NOMO-1 treated with dmso at 0.1 percent for 144 hours (cell line): ENCODE measurements at regions not wholly inside any gene's neighbourhood (a gene's known extent, or its start where the extent isn't known, plus 50 kb on each side); places are given as distances from the start of the nearest gene placed in this dataset.
"Not testable (repeated sequence)": the region's sequence is repeated elsewhere in the genome, so short reads cannot be mapped to it uniquely, and the experiment has no call there.

Source experiments
- DNase-seq: peaks from one replicate; lab custom pipeline; 2025; ENCODE audit not compliant: unreplicated experiment; lab: John Stamatoyannopoulos, UW

GRCh38 chr2:52343706-52344266 is 1311.9 kb upstream of the NRXN1 start:
- DNase-seq, result no peak

DNA sequence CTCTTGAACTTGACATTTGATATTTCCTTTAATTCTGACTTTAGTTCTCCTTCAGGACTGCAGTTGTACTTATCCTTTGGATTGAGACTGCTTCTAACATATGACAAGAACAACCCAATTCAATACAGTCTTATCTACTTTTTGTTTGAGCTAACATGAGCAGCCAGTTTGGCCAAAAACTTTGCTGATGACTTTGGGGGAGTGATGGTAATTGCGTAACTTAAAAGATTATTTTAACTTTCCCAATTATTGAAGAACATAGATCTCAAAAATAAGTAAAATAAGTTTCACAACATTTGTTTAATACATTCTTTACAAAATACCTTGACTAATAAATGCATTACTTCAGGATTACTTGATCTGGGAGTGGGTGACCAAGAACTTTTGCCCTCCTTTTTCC is 1311.1 kb upstream of the NRXN1 start:
- DNase-seq, result no peak

DNA sequence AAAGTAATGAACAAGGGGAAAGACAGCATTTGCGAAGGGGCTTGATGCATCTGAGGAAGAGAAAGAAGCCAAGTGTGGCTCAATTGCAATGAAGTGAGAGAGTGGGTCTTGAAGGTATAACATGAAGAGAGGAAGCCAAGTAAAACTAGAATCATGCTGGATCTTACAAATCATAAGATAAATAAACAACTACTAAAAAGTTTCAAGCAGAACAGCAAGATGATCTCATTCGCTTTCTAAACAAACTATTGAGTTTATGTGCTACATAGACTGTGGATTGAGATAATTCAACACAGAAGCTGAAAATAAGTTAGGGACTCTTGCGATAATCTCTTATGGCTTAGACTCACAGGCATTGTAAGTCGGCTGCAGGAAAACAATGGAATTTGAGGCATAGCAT is 1310.5 kb upstream of the NRXN1 start:
- DNase-seq, result no peak

DNA sequence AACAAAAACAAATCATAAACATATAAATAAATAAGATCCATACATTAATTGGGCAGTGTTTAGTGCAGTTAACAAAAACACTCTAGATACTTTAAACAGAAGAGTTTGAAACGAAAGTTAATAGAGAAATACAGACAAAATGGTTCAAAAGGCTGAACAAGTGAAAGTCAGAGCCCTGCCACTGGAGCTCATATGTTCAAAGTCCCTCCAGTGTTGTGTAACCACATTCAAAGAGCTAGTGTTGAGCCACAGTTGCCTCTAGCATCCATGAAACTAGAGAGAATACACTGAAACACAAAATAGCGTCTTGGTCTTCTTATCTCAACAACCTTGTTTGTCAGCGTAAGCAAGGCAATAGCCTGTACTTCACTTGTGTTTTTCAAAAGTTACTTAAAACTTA is 1309.8 kb upstream of the NRXN1 start:
- DNase-seq, result no peak

DNA sequence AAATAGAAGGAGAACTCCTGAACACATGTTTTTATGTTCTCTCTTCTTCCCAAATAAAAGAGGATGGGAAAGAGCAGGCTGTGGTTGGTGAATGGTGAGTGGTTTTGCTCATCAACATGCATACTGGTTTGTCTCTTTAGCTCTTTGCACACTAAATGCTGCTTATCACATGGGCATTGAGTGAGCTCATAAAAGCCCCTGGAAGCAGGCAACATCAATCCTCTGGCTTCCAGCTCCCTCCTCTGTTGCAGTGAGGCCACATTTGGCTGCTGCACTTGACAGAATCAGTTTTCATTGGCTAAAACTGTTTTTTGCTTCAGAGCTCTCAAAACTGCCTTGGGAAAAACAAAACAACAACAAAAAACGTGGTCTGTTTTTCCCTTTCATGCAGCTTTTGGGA is 1308.2 kb upstream of the NRXN1 start:
- DNase-seq, result no peak

DNA sequence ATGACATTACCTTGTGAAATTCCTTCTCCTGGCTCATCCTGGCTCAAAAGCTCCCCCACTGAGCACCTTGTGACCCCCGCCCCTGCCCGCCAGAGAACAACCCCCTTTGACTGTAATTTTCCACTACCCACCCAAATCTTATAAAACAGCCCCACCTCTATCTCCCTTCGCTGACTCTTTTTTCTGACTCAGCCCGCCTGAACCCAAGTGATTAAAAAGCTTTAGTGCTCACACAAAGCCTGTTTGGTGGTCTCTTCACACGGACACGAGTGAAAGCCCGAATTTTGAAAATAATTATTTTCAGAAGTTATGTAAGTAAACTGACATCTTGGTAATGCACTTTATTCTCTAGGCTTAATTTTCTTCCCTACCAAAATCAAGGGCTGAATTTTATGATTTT is 1305.9 kb upstream of the NRXN1 start:
- not testable (repeated sequence) for DNase-seq

DNA sequence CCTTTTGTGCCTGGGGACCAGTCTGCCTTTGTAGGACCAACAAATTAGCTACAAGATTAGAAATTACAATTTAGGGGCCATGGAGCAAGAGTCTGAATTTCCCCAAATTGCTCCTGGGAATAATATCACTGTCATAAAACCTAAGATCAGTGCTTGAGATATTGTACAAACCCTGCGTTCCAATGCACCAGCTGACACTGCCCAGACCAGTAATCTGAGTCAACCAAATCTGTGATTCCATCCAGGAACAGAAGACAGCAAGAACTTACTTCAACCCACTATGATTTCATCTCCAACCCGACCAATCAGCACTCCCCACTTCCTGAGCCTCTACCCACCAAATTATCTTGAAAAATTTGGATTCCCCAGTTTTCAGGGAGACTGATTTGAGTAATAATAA is 1305.0 kb upstream of the NRXN1 start:
- DNase-seq, result no peak

DNA sequence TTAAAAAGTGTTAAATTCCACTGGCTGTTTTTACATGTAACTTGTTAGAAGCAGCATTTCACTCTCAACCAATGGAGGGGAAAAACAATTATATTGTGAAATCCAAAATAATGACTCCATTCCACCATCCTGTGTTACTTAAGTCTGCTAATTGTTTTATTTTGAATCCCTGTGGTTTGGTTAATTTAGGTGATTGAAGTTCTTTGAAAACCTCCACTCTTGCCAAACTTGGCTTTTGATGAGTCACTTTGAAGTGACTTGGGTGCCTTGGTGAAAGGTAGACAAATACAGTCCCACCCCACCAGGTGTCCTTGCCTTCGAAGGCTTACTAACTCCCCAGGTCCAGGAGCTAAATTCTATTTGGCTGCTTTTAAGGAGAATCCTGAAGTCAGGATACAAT is 1303.8 kb upstream of the NRXN1 start:
- no peak for DNase-seq

GRCh38 chr2:52334185-52334584 is 1302.3 kb upstream of the NRXN1 start:
- no peak for DNase-seq

- DNase-seq, result no peak
Observed at GRCh38 chr2:52327641-52328040, 1295.7 kb upstream of the NRXN1 start.

DNA sequence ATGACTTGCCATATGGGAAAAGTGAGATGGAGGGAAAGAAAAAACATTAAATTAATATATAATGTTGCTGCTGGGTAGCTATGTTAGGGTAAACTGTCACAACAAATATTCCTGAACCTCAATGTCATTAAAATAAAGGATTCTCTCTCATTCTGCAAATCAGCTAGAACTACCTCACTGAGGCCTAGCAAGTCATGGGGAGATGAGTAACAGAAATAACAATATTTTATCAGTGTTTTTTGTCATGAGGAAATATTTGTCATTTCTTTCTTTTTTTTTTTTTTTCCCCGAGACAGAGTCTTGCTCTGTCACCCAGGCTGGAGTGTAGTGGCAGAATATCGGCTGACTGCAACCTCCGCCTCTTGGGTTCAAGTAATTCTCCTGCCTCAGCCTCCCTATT is 1282.3 kb upstream of the NRXN1 start:
- no peak for DNase-seq

DNA sequence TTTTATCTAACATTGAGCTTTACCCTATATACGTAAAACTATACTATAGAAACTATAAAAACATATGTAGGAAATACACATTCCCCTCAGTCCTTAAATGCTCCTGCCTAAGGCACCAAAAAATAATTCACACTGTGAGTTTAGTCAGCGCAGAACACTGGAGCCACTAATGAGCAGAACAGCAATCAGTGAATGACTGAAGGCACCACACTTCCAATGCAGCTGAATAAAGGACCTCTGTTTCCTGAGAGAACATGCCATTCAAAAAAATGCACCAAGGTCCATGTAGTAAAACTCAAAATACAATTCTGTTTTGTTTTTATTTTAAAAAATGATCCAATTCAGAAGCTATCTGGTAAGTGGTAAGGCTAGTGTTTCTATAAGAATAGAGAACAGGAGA is 1280.6 kb upstream of the NRXN1 start:
- DNase-seq, result no peak

DNA sequence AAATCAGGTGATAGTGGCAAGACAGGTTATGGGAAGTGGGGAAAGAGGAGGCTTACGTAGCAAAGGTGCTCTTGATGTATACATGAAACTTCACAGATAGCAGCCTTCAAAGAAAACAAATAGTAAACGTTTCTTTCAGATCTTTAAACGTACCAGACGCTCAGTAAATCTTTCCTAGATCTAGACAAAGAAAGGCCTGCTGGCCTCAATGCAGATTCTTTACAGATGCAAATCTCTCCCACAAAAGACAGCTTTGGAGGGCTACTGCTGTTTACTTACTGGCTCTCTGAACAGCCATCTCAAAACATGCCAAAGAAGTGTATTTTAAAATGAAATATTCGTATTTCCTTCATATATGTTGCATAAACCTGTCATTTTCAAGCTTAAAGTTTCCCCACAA is 1279.9 kb upstream of the NRXN1 start:
- DNase-seq, result no peak

GRCh38 chr2:52308156-52308555 is 1276.2 kb upstream of the NRXN1 start:
- no peak for DNase-seq

DNA sequence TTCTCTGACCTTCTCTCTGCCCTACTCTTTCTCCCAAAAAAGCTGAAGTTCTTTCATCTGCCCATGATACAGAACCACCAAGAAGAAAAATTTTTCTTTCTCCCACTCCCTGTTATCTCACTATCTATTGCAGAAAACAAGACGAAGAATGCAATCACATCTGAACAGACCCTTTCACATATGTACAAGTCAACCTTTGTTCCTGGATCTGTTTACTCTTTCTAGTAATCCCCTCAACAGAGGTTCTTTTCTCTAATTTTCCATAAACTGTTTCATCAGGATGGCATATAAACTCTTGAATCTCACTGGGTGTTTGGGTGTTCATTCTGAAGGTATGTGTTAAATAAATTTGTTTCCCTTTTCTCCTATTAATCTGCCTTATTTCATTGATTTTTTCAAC is 1262.7 kb upstream of the NRXN1 start:
- DNase-seq, result no peak

DNA sequence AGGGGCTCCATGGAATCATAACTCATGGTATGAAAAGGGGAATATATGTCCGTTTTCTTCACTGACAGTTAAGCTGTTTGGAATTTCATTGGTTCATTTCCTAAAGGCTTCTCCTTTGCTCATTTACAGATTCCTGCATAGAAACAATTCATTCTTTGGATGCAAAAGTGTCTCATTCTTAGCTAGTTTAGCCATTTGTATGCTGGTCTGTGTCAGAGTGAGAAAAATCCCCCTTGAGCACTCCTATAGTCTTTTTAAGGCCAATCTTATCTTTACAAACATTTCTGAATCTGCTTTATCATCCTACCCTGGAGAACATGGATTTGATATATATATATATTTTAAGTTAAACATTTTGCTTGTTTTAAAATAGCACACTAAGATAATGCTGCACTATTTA is 1260.9 kb upstream of the NRXN1 start:
- no peak for DNase-seq

DNA sequence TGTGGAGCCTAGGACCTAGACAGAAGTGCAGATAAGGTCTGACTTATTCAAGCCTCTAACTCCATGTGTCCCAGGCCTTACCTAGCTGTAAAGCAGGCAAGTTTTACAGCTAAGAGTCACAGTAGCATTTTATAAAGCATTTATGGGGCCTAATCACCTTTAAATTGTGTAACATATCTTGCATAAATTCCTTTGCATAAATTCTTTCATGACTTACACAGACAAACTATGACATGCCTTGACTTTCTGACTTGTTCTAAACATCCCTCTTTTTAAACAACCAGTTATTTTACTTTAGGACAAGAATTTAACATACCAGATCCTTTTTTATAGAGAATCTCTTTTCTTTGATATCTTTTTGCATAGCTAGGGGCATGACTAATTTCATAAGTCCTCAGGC is 1257.8 kb upstream of the NRXN1 start:
- DNase-seq, result no peak

DNA sequence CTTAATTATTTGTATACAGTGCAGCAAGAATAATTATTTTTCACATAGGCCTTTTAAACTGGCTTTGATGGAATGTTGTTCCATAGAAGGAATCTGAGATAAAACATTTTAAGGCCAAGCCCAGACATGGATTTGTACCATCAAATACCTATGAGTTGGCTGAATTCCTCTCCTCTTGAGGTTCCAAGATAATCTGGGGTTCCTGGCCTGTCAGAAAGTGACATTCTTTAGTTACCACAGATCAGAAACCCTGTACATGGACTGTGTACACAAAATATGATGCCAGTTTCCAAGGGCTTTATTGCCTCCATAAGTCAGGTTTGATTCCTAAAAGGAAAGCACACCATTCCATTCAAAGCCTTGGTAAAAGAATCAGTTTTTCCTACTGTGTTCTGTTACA is 1256.7 kb upstream of the NRXN1 start:
- DNase-seq, result no peak

GRCh38 chr2:52269696-52270485 is 1238.0 kb upstream of the NRXN1 start:
- DNase-seq, result no peak

- DNase-seq, result no peak
Observed at GRCh38 chr2:52264911-52265310, 1233.0 kb upstream of the NRXN1 start.

GRCh38 chr2:52264488-52264887 is 1232.6 kb upstream of the NRXN1 start:
- DNase-seq, result no peak

DNA sequence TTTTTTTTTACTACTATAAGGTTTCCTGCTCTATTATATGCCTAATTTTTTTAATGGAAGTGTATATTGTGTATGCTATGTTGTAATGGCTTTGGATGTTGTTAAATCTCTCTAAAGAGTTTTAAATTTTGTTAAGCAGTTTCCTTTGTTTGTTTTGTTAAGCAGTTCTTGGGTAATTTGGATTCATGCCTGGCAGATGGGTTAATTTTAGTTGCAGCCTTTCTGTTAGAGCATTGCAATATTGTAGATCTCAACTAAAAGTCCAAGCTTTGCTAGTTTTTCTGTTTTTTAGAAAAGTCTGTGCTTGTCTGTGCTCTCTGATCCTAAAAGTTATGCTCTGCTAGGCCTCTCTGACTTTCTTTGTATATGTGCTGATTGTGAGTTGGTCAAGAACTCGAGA is 1229.0 kb upstream of the NRXN1 start:
- DNase-seq, result no peak

- DNase-seq, result not testable (repeated sequence)
Observed at GRCh38 chr2:52258967-52259366, 1227.0 kb upstream of the NRXN1 start.
